HG03175 (cell line): ENCODE measurements at regions not wholly inside any gene's neighbourhood (a gene's known extent, or its start where the extent isn't known, plus 50 kb on each side); places are given as distances from the start of the nearest gene placed in this dataset.
"Not testable (repeated sequence)": the region's sequence is repeated elsewhere in the genome, so short reads cannot be mapped to it uniquely, and the experiment has no call there.

Experiments used
- ATAC-seq: cut with Tn5 transposase; IDR thresholded peaks from one replicate; pipeline ENCODE4 v1.9.1; 2021; ENCODE audit warnings: mild to moderate bottlenecking, moderate library complexity; ENCODE audit not compliant: unreplicated experiment

DNA sequence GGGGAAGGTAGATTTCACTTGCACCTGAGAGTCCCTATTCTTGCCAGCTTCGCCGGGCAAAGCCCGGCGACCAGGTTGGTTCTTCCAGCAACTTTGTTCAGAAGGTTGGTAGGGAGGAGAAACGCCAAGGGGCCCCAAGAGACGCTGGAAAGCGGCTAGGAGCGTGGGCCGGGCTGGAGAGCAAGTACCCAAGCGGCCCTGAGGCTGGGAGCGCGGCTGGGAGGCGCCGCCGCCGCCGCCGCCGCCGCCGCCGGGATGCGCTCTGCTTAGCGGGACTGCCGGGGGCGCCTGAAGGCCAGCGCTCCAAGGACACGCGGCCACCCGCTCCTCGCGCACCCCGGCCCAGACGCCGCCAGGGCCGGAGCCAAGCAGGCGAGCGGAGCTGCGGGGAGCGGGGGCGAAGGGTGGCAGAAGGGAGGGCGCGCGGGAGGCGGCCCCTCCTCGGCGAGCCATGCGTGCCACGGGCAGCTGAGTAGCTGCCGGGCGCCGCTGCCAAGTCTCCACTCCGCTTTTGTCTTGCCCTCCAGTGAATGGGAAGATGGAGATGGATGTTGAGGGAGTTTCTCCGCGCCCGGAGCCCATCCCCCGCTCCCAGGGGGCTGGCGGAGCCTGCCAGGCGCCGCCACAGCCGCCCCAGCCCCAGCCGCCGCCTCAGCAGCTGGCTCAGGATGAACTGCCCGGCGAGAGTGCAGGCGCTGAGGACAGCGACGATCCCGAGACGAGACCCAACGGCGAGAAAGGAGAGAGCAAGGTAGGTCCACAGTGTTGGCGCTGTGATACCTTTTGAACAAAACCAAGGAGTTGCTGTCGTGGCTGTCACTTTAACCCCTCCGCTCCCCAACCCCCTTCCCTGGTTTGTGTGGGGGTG is 227.4 kb upstream of the AZI2 start:
- no peak for ATAC-seq

GRCh38 chr3:28576614-28577200 is 228.1 kb upstream of the AZI2 start:
- ATAC-seq = no peak

DNA sequence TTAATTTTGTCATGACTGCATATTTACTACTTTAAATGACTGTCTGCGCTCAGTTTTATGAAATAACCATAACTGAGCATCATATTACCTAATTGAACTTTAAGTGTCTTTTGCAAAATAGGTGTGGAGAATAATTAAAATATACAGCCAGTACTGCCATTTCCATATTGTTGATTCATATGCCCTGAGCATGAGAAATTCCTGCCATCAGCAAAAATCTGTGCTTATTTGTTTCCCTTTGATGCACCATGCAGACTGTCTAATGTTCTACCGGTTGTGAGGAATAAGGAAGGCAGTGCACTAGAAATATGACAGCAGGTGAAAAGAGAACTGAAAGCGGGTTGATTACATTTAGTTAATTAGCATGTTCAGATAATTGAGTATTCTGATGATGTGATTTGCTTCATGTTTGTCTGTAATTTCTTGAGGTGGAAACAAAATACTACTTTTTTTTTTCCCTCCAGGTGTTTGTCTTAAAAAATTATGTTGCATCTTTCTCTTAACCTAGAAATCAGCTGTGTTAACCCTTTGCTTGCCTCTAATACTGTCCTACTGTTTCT is 229.4 kb upstream of the AZI2 start:
- ATAC-seq = no peak

DNA sequence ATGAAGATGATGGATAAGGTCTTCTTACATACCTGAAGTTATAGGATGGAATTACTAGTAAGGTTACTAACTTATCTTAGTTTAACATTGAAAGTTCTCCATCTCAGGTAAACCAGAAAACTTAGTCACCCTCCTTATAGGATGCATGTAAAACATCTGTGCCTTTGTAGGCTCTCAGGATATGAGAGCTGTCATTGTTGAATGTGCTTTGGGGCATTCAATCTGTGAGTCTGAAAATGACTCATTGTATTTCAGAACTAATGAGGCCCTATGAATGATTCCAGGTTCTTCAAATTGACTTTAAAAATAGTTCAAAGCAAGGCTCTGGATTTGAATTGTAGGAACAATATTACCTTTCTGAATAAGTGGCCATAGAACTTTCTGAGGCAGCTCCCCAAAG is 237.7 kb upstream of the AZI2 start:
- no peak for ATAC-seq

DNA sequence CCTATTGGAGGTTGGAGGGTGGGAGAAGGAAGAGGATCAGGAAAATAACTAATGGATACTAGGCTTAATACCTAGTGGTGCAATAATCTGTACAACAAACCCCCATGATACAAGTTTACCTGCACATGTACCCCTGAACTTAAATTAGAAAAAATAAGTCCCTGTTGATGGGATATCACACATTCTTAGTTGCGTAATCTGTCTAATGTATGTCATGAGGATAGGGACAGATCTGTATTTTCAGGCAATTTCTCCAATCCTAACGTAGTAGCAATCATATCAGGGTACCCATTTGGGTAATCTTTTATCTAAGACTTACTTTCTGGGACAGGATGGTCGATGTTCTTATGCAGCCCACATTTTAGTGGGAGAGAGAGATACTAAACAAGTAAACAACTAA is 239.1 kb upstream of the AZI2 start:
- ATAC-seq = no peak

DNA sequence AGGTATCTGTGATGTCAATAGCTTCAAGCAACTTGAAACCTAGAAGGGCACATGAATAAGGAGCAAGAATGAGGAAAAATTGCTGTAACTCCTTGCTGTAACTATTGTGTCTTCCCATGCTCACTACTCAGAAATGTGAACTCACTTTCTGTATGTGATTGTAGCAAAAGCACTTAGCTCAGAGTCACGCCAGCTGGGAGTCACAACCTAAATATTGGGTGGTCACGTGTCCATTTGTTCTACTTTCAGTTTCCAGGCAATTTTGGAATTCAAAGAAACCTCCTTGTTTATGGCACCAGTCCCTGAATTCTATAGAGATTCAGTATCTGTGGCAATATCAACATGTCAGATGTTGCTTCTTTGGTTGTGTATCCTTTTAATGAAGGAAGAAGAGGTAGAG is 241.6 kb upstream of the AZI2 start:
- ATAC-seq = no peak

GRCh38 chr3:28590860-28591259 is 242.2 kb upstream of the AZI2 start:
- ATAC-seq = no peak

GRCh38 chr3:28595372-28595771 is 246.7 kb upstream of the AZI2 start:
- ATAC-seq = no peak

DNA sequence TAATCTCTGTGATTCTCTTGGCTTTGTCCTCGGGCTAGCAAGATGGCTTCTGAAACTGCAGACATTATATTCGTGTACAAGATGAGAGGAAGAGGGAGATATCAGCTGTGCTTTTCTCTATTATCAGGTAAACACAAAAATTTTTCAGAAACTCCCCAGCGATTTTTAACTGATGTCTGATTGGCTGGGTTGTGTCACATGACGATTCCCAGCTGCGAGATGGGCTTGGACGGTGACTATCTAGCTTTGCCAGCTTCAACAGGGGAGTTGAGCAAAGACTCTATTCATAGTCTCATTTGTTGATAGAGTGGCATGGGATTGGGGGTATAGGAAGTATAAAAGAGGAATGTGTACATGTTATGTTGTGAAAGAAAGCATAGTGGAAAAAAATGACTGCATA is 248.8 kb upstream of the AZI2 start:
- ATAC-seq = no peak

DNA sequence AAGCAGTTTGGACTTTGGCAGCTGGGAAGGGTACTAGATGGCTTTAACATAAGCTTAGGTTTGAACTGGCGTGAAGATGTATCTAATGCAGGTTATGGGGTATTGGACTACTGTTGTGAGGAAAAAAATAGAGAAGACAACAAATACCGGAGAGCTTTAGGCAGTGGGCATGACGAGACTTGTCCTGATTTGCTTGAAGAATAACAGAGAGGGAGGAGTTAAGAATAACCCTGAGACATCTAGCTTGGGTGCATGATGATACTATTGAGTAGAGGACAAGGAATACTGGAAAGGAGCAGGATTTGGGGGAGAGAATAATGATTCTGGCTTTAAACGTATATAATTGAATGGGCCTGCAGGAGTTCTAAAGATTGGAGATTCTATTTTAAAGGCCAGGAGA is 249.5 kb upstream of the AZI2 start:
- no peak for ATAC-seq

- ATAC-seq = no peak
Measured at GRCh38 chr3:28601291-28601690, 252.7 kb upstream of the AZI2 start.

GRCh38 chr3:28606283-28606682 is 257.7 kb upstream of the AZI2 start:
- no peak for ATAC-seq

DNA sequence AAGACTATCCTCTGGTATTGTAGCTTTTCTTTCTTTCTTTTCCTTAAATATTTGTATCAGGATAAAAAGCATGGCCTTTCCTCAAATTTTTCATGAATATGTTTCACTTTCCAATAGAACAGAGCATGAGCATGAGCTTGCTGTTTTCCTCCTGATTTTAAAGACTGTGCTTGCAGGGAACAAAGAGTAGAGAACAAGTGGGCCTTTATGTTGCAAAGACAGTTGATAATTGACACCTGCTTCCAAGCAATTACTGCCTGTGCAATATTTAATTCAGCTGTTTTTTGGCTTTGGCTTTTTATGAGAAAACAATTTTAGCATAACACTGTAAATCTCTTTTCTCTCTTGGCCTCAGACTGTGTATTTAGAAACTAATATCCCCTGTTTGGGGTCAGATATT is 263.6 kb upstream of the AZI2 start:
- no peak for ATAC-seq

DNA sequence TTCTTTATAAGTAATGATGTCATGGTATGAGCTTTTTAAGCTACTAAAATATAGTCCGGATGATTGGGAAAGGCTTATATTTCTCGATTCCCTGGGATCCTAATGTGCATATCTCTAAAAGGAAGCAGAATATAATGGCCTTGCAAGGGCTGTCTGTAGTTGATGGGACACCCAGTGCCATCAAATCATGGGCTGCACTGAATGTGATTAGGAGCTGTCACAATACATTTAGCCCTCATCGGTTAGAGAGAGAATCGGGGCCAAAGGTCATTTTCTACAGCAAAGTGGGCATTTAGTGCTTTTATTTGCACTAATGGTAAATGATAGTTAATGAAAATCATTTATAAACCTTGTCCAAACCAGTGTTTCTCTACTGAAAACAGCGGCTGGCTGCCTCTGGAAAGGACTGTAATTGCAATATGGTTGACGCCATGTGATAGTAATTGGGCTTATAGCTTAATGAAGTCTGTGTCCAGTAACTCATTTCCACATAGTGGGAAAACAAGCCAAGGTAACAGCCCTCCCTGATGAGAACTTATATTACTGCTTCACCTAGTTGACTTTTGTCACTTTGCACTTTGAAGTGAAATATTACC is 265.0 kb upstream of the AZI2 start:
- no peak for ATAC-seq

- ATAC-seq = no peak
Measured at GRCh38 chr3:28615071-28615470, 266.4 kb upstream of the AZI2 start.

GRCh38 chr3:28615971-28616370 is 267.3 kb upstream of the AZI2 start:
- ATAC-seq = no peak

DNA sequence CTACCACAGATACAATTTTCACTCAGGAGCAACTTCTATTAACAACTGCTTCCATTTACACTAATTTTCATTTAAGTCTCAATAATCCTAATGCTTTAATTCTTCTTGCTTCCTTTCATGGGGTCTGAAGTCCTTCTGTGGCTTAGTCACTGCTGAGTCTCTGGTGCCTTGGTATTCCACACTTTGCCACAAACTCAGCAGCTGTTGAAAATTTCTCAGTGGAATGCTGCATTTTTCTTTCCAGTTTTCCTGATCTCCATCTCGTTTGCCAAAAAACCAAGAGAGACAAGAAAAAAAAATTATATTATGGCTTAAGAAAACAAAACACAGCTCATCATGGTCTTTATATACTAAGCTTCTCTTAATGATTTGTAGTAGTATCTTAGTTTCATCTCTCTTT is 269.2 kb upstream of the AZI2 start:
- ATAC-seq = no peak

DNA sequence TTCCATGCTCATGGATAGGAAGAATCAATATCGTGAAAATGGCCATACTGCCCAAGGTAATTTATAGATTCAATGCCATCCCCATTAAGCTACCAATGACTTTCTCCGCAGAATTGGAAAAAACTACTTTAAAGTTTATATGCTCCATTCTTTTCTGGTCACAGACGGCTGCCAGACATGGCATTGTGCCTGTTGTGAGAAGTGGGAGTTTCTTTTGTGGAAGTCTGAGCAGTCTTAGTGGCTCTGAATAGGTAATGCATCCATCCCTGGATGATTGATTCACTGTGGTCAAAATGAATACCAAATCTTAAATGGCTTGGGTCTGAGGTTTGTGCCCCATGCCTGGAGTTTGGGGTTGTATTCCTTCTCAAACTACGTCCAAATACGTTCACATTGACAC is 274.5 kb upstream of the AZI2 start:
- ATAC-seq = no peak

DNA sequence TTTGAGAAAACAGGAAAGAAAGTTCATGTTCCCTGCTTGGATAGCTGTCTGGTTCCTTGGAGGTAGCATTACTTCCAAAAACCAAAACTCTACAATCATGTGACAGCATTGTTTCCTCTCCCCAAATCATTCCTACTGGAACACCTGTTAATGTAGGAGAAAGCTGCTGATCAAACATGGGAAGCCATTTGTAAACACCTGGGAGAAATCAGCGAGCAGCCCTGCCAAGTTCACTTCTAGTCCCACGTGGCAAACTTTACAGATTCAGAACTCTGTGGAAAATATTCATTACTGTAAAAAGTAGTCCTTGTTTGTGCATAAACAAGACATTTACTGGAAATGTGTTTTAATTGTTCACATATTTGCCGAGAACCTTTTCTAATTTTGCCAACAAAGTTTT is 275.5 kb upstream of the AZI2 start:
- no peak for ATAC-seq

GRCh38 chr3:28627843-28628242 is 279.2 kb upstream of the AZI2 start:
- not testable (repeated sequence) for ATAC-seq

- no peak for ATAC-seq
Measured at GRCh38 chr3:28634019-28634418, 285.4 kb upstream of the AZI2 start.

DNA sequence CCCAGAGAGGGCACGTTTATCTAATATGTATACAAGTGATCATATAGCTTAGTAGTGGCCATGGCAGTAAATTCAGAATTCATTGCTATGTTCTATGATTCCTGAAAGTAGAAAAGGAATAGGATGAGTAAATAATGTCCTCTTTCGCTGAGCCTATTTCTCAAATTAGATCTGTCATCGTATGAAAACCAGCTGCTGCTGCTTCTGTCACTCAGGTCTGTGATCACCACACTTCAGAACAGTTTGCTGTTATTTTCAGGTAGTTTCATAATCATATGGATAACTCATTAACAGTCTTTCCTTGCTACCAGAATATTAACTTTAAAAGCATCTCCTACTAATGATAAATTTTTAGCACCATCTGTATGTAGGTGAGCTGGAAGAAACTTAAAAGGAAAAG is 289.1 kb upstream of the AZI2 start:
- ATAC-seq = peak; percentile 55
